SK-N-MC (cell line): ENCODE measurements at regions not wholly inside any gene's neighbourhood (a gene's known extent, or its start where the extent isn't known, plus 50 kb on each side); places are given as distances from the start of the nearest gene placed in this dataset.

ENCODE experiments used
- DNase-seq: peaks from one replicate; pipeline ENCODE4 v3.0.0-alpha.2; 2011; ENCODE audit warnings: low read depth, low spot score
- H3K27ac ChIP-seq: fragments of 200-600 bp; sonication (generic); 2 replicates; pipeline ENCODE4 v1.5.1; 2016; ENCODE audit warnings: mixed run types
- H3K36me3 ChIP-seq: fragments of 200-600 bp; sonication (generic); 2 replicates; pipeline ENCODE4 v1.6.1; 2017; ENCODE audit warnings: antibody characterized with exemption, low read length, mixed read lengths; ENCODE audit not compliant: insufficient read depth
- H3K4me3 ChIP-seq: fragments of 200-600 bp; sonication (generic); 2 replicates; pipeline ENCODE4 v1.5.1; 2016
- H3K9ac ChIP-seq: fragments of 200-600 bp; sonication (generic); 2 replicates; pipeline ENCODE4 v1.8.0; 2017; ENCODE audit warnings: mixed run types, mixed read lengths; ENCODE audit not compliant: insufficient read length
- H3K9me3 ChIP-seq: fragments of 200-600 bp; sonication (generic); 2 replicates; pipeline ENCODE4 v1.6.1; 2017; ENCODE audit warnings: low read depth, mild to moderate bottlenecking, antibody characterized with exemption, low read length, moderate library complexity, mixed read lengths
- EZH2 ChIP-seq: fragments of 200-600 bp; sonication (generic); IDR thresholded peaks from one replicate; pipeline ENCODE4 v1.6.1; 2017; ENCODE audit warnings: antibody characterized with exemption
- FOXP2 ChIP-seq: optimal IDR thresholded peaks from 2 replicates; pipeline ENCODE3; 2011; ENCODE audit warnings: mild to moderate bottlenecking, moderate library complexity; ENCODE audit not compliant: insufficient read depth; ENCODE audit errors: extremely low read length, control extremely low read depth
- POLR2AphosphoS5 ChIP-seq: IDR thresholded peaks from 2 replicates; pipeline ENCODE4 v1.6.1; 2012; ENCODE audit warnings: mild to moderate bottlenecking, low read depth, low read length, borderline replicate concordance

- H3K9ac ChIP-seq = no peak overlapping the region
- H3K4me3 ChIP-seq = no peak overlapping the region
- no peak for TF ChIP-seq FOXP2
- no peak for TF ChIP-seq EZH2
- TF ChIP-seq POLR2AphosphoS5 = no peak
- no peak for DNase-seq
- no peak overlapping the region for H3K27ac ChIP-seq
- H3K36me3 ChIP-seq = no peaks in the 10 kb centered on the region
- no peaks in the 10 kb centered on the region for H3K9me3 ChIP-seq
Measured at GRCh38 chr3:148428862-148429605, 268.7 kb upstream of the AGTR1 start.

GRCh38 chr3:148433665-148434064, 264.0 kb upstream of the AGTR1 start:
- no peak overlapping the region for H3K9ac ChIP-seq
- H3K36me3 ChIP-seq = no peaks in the 10 kb centered on the region
- no peak overlapping the region for H3K27ac ChIP-seq
- H3K4me3 ChIP-seq = no peak overlapping the region
- no peaks in the 10 kb centered on the region for H3K9me3 ChIP-seq
- no peak for TF ChIP-seq FOXP2
- no peak for TF ChIP-seq POLR2AphosphoS5
- no peak for DNase-seq

DNA sequence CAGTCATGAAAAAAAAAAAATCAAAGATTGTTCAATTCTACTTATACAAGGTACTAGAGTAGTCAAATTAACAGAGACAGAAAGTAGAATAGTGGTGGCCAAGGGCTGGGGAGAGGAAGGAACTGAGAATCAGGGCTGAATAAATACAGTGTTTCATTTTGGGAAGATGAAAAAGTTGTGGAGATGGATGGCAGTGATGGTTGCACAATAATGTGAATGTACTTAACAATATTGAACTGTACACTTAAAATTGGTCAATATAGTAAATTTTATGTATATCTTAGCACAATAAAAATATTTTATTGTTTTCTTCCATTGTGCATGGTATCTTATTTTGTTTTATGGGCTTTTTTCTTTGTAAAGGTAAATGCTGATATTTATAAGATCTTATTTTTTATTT, 262.2 kb upstream of the AGTR1 start:
- DNase-seq = no peak
- TF ChIP-seq POLR2AphosphoS5 (no peak), FOXP2 (no peak), EZH2 (no peak)
- Histone ChIP-seq H3K9me3 (no peaks in the 10 kb centered on the region), H3K27ac (no peak overlapping the region), H3K36me3 (no peaks in the 10 kb centered on the region), H3K4me3 (no peak overlapping the region), H3K9ac (no peak overlapping the region)

- TF ChIP-seq FOXP2 (no peak), POLR2AphosphoS5 (no peak), EZH2 (no peak)
- H3K4me3 ChIP-seq = no peak overlapping the region
- H3K27ac ChIP-seq = no peak overlapping the region
- H3K9me3 ChIP-seq = no peaks in the 10 kb centered on the region
- no peaks in the 10 kb centered on the region for H3K36me3 ChIP-seq
- no peak for DNase-seq
- H3K9ac ChIP-seq = no peak overlapping the region
Measured at GRCh38 chr3:148439254-148439822, 258.4 kb upstream of the AGTR1 start.

- Histone ChIP-seq H3K4me3 (no peak overlapping the region), H3K36me3 (no peaks in the 10 kb centered on the region), H3K27ac (no peak overlapping the region), H3K9me3 (no peaks in the 10 kb centered on the region), H3K9ac (no peak overlapping the region)
- no peak for TF ChIP-seq POLR2AphosphoS5
- TF ChIP-seq FOXP2 = no peak
- TF ChIP-seq EZH2 = no peak
- DNase-seq = no peak
Measured at GRCh38 chr3:148441191-148441590, 256.5 kb upstream of the AGTR1 start.

GRCh38 chr3:148450819-148451218, 246.9 kb upstream of the AGTR1 start:
- DNase-seq = no peak
- no peak overlapping the region for H3K9ac ChIP-seq
- H3K36me3 ChIP-seq = no peaks in the 10 kb centered on the region
- H3K27ac ChIP-seq = peak overlapping the region; percentile 16; the same call in 1 of the 2 replicates
- TF ChIP-seq FOXP2 = no peak
- no peak for TF ChIP-seq POLR2AphosphoS5
- no peak overlapping the region for H3K4me3 ChIP-seq
- H3K9me3 ChIP-seq = no peaks in the 10 kb centered on the region

DNA sequence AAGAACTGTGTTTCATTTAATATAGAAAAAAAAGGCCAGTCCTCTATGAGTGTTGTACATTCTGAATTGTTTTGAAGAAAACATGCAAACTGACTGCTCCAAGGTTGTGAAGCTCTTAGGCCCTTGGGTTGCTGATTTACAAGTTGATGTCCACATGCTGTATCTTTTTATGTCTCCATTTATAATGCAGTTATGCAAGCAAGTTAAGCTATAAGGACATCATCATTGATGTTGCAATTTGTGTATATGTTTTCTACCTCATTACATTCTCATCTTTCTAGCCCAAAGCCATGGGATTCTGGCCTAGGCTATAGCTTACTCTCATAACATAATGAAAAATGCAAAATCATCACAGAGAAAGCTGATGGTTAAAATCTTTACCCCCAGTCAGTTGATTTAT, 245.7 kb upstream of the AGTR1 start:
- Histone ChIP-seq H3K36me3 (no peaks in the 10 kb centered on the region), H3K9ac (no peak overlapping the region), H3K4me3 (no peak overlapping the region), H3K27ac (no peak overlapping the region), H3K9me3 (no peaks in the 10 kb centered on the region)
- TF ChIP-seq FOXP2 = no peak
- TF ChIP-seq EZH2 = no peak
- no peak for DNase-seq

DNA sequence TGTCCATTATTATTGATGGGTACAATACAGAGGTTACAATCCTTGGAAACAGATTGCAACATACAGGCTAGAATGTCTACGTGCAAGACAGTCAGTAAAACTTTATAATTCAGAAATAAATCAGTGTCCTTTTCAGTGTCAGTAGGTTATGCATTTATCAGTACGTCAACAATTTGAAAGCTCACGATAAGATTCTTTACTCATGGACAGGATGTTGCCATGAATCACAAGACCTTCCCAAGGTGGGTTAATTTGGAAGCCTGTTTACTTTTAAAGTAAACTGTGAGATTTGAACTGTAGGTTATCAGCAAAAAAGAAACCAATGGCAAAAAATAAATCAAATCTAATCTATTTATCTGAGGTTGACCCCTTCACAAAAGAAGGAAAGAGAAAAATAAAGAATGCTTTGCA, 243.9 kb upstream of the AGTR1 start:
- Histone ChIP-seq H3K27ac (no peak overlapping the region), H3K4me3 (no peak overlapping the region), H3K9me3 (no peaks in the 10 kb centered on the region), H3K9ac (no peak overlapping the region), H3K36me3 (no peaks in the 10 kb centered on the region)
- TF ChIP-seq FOXP2 (no peak), EZH2 (no peak), POLR2AphosphoS5 (no peak)
- no peak for DNase-seq

DNA sequence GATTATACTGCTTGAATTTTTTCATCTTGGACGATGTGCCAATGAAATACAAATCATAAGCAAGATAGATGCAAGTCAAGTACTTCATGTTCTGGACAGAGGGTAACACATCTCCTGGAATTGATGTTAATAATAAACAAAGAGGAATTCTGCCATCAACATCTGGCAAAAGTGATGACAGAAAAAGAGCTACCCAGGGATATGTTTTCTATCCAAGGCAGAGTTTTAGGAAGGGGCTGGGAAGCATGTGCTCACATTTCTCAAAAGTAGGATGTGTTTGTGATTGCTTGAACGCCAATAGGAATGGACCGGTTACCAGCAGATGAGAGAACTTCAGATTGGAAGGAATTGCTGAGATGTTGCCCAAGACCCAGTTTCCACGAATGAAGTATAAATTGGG, 242.6 kb upstream of the AGTR1 start:
- Histone ChIP-seq H3K4me3 (no peak overlapping the region), H3K9ac (no peak overlapping the region), H3K36me3 (no peaks in the 10 kb centered on the region), H3K9me3 (no peaks in the 10 kb centered on the region), H3K27ac (no peak overlapping the region)
- DNase-seq = no peak
- TF ChIP-seq POLR2AphosphoS5 (no peak), EZH2 (no peak), FOXP2 (no peak)
